ENCODE measurements at regions not wholly inside any gene's neighbourhood (a gene's known extent, or its start where the extent isn't known, plus 50 kb on each side); places are given as distances from the start of the nearest gene placed in this dataset.
"Not testable (repeated sequence)": the region's sequence is repeated elsewhere in the genome, so short reads cannot be mapped to it uniquely, and the experiment has no call there.

DNA sequence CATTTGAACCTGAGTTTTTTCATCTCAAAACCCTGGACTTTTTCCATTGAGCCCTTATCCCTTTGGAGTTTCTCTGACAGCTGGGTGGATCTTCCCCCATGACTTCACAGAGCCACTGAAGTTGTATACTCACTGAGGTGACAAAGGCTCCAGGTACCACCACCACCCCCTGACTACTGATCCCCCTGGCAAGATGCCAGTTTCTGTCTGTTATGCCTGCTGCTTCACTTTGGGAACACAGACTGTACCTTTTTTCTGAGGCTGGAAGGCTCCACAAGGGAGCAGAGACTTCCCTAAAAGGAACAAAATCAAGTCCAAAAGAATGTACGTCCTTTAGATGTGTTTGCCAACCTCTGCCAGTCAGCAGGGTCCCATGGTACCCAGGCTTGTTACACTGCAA lies 160.3 kb upstream of the JADE1 start:
- no peak for DNase-seq (ENCODE audit: low read depth)

DNA sequence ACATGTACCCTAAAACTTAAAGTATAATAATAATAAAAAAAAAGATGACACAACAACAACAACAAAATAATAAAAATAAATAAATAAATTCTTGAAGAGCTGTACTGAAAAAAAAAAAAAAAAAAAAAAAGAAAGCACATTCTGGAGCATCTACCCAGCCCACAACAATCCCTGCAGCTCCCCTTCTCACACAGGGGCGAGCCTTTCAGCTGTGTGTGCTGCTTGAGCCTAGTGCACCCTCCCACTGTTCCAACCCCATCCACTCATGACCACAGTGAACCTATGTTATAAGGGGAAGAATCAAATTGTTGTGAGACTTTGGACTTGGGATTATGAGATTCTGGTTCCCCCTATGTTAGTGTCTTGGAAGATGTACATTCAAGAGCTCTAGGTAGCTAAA lies 161.5 kb upstream of the JADE1 start:
- no peak for DNase-seq (ENCODE audit: low read depth)

DNA sequence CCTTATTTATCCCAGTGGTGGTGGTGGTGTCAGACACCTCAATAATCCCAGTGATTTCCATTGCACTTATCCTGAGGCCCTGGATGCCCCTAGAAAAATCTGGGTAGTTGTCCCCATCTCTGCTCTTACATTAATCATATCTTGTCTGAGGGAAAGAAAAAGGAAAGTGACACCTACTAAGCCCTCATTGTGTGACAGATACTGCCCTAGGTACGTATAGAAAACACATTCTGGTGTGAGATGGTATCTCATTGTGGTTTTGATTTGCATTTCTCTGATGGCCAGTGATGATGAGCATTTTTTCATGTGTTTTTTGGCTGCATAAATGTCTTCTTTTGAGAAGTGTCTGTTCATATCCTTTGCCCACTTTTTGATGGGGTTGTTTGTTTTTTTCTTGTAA lies 162.6 kb upstream of the JADE1 start:
- DNase-seq (ENCODE audit: low read depth) = not testable (repeated sequence)

DNA sequence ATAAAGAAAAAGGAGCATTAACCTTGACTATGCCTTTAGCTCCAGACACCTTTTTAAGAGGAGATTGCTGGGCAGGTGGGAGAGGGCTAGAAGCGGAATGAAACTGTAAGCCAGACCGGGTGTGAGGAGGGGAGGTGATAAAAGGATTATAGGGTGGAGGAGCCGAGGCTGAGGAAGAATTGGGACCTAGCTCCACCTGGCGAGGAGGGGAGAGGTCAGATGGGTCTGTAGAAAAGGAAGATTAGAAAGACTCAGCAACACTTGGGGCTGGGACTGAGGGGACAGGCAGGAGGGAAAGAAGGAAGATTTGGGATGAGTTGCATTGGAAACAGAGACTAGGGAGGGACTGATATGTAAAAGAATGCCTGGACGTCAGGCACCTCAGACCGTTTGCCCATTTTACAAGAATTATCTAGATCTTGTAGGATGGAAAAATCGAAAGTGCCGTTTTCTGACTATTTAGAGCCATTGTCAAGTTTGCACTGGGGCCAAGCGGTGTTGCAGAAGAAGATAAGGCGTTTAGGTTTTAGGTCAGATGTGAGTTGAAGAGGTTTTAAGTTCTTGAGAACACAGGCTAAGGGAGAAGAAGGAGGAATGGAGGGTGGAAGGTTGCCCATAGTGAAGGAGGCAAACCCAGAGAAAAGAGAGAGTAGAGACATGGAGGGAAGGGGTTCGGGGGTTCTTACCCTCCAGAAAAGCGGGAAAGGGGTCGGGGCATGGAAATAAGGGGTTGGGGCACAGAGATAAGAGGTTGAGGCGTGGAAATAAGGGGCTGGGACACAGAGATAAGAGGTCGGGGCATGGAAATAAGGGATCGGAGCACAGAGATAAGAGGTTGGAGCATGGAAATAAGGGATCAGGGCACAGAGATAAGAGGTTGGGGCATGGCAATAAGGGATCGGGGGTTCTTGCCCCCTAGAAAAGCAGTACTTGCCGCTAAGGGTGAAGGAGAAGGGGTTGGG lies 164.5 kb upstream of the JADE1 start:
- not testable (repeated sequence) for DNase-seq (ENCODE audit: low read depth)

DNA sequence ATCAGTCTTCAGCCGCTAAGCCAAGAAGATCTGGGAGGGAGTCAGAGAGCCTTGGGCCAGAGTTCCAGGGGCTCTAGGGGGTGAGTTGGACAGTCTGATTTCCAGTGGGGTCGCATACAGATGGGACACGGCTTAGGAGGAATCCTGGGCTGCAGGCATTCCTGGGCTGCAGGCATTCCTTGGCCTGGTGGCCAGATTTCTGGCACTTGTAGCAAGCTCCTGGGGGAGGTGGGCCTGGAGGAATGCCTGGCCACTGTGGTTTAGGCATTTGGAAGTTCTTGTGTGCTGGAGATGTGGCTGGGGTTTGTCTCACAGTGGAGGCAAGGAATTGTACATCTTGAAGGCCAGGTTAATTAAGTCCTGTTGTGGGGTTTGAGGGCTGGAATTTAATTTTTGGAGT lies 165.4 kb upstream of the JADE1 start:
- not testable (repeated sequence) for DNase-seq (ENCODE audit: low read depth)

DNA sequence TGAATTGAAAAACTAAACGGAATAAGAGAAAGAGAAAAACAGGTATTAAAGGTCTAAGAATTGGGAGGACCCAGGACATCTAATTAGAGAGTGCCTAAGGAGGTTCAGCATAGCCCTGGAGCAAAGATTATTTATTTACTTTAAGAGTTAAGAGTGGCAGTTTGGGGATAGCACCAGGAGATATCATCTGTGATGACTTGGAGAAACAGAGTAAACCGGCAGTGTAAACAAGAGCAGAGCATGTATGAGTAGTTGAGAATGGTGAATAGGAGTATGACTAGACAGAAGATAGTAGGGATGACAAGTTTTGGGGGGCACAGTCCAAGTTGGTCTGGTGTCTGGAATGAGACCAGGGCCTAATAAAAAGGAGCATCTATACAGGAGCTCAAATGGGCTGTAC lies 167.9 kb upstream of the JADE1 start:
- DNase-seq (ENCODE audit: low read depth) = not testable (repeated sequence)

DNA sequence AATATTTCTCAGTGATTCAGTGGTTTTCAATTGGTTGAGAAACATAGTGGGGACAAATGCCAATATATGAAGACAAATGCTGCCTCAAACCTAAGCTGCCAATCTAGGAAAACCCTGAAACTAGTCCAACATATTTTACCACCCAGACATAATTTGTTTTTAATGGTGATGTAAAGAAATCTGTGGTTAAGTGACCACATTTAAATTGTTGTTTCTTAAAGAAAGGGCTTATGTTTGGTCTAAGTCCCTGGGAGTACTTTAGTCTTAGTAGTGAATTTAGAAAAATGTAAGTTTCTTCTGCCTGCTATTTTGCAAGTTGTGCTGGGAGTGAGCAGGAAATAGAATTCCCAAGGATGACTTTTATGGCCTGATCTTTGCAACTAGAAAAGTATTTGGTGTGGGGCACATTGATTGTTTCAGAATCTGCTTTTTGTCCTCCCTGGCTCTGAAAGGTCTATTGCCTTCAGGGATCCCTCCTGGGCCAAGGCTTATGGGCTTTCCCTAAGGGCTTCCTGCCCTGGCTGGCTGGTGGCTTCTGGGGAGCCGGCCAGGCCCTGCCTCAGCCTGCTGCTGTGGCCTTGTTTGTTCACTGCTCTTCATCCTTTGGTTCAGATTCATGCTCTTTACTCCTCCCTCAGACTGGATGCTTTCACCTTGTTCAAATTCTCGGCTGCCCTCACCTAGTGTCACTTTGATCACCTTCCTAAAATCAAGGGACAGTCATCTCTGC lies 169.8 kb upstream of the JADE1 start:
- no peak for DNase-seq (ENCODE audit: low read depth)

DNA sequence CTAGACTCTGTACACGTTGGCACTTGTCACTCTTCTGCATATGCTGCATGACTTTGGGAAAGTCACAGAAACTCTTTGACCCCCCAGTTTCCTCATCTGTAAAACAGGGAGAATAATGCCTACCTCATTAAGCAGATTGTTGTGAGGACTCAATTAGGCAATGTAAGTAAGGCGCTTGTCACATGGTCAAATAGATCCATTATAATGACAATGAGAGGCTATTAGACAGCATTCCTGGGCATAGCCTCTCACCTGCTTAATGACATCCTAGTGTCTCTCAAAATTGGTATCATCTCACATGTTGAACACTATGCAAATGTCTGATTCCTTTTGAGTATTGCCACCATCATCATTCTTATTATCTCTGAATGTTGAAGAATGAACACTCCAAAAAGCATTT lies 172.6 kb upstream of the JADE1 start:
- DNase-seq (ENCODE audit: low read depth) = no peak

DNA sequence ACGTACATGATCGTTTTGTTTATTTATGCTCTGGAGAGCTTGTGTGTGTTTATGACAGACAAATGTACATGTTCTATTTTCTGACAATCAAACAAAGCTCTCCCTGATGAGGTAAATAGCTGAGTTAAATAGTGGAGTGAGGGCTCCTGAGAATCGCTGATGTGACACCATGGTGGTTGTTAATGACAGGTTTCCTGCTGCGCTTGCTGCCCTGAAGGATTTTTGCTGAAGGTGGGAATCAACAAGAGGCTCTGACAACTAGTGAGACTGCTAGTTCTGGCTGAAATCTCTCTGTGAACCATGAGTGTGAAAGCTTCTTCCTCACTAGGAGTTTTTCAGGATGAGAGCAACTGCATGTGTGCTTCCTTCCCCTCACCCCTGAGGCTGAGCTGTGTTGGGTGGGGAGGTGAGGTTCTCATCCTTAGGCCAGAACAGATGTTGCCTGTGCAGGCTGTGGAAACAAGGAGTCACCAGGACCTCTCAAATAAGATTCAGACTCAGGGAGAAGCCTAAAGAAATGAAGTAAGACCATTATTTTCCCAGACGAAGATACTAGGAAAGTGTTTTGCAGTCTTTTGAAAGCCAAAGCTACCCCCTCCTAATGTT lies 173.4 kb upstream of the JADE1 start:
- no peak for DNase-seq (ENCODE audit: low read depth)

DNA sequence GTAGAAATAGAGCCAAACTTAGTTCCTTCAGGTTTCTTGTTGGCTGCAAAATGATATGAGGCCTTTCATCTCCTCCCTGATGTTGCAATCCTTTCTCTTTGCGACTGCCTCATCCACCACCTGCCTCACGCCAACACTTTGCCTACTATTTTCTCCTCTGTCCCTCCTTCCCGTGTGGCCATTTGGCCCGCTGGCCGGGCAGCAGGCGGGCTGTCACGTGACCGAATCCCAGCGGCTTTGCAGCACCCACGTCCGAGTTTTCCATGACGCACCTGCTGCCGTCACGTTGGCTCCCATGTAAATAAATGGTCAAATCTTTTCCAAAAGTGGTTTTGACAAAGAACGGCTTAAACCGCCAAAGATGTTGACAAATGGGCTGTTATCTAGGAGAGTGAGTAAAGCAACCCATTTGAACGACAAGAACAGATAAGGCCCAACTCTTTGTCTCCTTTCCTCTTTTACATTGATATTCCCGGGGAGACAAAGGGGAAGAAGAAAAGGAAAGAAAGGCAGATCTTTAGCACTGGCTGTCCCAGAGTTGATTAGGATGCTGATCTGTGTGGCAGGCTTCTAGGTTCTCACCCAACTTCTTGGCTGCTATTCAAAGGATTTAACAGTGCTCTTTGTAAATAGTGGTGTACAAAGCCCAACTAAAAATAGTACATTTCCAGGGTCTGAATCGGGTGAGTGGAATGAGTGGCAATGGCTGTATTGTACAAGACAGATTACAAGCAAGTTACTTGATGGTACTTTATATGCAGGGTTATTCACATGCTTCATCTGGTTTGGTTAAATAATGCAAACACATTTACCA lies 174.2 kb upstream of the JADE1 start:
- DNase-seq (ENCODE audit: low read depth) = no peak

DNA sequence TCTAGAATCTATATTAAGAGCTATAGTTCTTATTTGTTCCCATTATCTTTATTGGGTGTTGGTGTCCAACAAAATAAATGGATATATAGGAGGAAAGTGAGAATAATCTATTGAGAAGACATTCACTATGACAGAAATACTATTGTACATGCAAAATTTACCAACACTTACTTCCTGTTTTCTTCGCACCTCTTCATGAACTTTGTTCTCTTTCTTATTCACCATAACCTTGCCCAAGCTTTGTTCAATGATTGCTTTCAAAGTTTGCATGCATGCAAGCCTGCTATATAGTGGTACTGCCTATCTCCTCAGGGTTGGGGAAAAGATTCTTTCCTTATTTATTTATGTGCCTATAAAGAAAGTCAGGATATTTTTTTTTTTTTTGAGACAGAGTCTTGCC lies 176.4 kb upstream of the JADE1 start:
- no peak for DNase-seq (ENCODE audit: low read depth)

DNA sequence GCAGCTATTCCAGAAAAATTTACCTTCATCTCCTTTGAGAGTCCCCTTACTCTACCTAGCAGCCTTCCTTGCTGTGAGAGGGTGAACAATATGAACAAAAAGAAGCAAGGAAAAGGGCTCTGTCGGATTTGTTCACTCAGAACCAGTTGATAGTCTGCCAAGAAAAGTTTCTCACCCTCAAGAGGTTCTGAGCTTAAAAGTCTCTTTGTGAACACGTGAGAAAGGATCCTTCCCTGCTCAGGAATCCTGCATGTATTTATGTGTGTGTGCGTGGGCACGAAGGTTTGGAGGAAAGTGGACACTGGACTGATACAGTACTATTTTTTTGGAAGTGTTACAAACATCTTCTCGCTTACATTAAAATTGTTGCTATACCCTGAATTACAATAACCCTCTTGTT lies 178.6 kb upstream of the JADE1 start:
- DNase-seq (ENCODE audit: low read depth) = no peak

DNA sequence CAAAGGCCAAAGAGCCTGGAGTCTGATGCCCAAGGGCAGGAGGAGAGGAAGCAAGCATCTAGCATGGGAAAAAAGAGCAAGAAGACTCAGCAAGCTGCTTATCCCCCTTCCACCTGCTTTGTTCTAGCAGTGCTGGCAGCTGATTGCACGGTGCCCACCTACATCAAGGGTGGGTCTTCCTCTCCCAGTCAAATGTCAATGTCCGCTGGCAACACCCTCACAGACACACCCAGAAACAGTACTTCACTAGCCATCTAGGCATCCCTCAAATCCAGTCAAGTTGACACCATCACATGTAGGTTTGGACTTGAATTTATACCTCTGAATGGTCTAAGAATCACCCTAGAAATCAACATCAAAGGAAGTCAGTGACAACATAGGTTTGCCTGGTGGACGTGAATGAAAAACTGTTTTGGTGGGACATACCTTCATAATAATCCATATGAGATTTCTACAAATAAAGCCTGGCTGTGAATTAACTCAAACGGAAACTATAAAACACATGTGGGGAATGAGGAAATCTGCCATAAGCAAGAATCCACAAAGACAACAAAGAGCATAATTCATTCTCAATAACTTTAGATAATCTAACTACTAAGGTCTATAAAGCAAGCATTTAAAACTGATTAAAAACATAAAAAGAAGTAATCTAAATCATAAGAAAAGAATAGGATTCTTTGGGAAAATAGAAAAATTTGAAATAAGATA lies 185.8 kb upstream of the JADE1 start:
- no peak for DNase-seq (ENCODE audit: low read depth)

DNA sequence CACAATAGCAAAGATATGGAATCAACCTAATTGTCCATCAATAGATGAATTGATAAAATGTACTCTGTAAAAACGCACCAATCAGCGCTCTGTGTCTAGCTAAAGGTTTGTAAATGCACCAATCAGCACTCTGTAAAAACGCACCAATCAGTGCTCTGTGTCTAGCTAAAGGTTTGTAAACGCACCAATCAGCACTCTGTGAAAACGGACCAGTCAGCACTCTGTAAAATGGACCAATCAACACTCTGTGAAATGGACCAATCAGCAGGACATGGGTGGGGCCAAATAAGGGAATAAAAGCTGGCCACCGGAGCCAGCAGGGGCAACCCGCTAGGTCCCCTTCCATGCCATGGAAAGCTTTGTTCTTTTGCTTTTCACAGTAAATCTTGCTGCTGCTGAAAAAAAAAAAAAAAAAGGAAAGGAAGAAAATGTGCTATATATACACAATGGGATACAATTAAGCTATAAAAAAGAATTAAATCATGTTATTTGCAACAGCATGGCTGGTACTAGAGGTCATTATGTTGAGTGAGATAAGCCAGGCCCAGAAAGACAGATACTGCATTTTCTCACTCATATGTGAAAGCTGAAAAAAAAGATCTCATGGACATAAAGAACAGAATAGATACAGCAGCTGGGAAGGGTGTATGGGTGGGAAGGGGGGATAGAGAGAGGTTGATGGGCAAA lies 189.1 kb upstream of the JADE1 start:
- DNase-seq (ENCODE audit: low read depth) = not testable (repeated sequence)

DNA sequence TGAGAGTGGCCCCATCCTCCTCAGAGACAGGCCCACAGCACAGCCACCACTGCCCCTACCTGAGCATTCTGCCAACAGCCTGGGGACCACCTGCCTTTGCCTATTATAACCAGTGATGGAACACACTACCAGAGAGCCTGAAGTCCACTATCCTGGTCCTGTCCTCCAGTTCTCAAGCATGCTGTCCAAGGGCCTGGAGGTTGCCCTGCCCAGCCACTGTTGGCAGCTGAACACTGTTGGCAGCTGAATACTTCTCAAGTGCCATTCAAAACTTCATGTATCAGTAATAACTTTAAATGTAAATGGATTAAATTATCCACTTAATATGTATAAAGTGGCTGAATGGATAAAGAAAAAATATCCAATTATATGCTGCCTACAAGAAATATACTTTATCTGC lies 194.3 kb upstream of the JADE1 start:
- DNase-seq (ENCODE audit: low read depth) = no peak

DNA sequence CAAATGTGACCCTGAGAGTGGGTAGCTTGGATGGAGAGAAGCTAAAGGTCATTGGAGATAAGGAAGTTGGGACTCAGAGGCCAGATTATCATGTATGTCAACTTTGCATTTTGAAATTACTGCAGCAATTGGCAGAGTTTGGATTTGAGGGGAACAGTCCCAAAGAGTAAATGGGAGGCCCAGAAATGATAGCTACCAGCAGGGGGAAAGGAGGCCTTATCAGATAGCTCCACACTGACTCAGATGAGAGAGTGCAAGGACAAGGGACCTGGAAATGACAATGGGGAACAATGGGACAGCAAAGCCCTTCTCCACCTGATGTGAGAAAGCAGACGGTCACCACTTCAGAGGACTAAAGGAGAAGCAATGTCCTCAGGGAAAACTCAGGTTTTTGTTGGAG lies 201.5 kb upstream of the JADE1 start:
- no peak for DNase-seq (ENCODE audit: low read depth)

DNA sequence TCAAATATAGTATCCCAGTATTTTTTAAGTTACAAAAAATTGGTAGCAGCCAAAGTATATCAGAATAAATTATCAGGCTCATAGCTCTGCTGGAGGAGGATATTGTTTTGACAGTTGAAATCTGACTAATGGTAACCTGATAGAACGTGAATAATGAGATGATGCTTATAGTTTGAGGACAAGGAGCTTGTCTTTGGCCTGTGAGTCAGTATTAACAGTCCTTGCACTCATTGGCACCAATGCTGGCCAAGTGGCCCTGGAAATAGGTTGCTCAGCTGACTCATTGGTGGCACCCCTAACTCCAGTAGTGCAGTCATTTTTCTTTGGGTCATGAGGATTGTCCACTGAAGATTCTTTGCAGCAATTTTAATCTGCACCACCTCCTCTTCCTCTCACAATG lies 203.3 kb upstream of the JADE1 start:
- no peak for DNase-seq (ENCODE audit: low read depth)

DNA sequence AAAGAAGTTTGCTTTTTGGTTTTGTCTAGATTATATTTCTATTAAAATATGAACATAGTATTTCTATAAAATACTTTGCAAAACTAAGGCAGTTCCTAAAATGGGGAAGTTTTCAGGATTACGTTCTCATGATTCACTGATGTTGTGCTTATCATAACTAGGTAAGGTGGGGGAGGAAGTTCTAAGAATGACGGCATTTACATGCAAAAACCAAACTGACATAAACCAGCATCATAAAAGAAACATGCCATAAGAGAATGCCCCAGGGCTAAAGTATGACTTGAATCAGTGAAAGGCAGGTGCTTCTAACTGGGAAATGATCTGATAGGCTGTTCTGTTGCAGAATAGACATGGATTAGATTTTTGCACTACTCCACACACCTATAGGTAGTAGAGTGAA lies 204.7 kb upstream of the JADE1 start:
- DNase-seq (ENCODE audit: low read depth) = no peak

DNA sequence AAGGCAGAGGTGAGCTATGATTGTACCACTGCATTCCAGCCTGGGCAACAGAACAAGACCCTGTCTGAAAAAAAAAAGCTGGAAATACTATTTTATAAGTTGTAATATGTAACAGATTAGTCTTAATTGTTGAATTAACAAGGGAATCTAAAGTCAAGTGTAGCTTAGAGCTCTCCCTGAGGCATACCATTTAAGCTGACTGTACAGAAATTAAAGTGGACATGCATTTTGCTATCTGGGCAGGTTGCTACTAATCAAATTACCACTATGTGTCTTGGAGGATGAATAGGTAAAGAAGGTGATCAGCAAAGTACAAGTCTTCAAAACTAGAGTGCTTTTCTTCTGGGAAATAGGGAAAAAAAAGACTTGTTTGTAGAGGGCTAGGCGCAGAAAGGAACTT lies 205.3 kb upstream of the JADE1 start:
- no peak for DNase-seq (ENCODE audit: low read depth)

DNA sequence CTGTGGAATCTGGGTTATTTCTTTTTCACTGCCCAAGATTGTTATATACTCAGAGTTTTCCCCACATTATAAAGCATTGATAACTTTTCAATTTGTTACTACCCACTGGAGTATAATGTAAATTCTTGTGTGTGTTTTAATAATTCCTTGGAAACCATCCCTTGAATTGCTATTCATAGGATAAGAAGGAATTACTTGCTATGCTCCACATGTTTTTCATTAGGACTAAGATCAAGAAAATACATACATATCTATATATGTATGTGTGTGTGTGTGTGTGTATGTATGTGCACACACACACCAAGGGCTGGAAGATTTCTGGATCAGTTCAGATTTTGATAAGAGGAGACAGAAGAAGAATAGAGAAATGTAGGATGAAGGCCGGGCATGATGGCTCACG lies 206.4 kb upstream of the JADE1 start:
- DNase-seq (ENCODE audit: low read depth) = no peak
